ENCODE measurements at regions not wholly inside any gene's neighbourhood (a gene's known extent, or its start where the extent isn't known, plus 50 kb on each side); places are given as distances from the start of the nearest gene placed in this dataset.

DNA sequence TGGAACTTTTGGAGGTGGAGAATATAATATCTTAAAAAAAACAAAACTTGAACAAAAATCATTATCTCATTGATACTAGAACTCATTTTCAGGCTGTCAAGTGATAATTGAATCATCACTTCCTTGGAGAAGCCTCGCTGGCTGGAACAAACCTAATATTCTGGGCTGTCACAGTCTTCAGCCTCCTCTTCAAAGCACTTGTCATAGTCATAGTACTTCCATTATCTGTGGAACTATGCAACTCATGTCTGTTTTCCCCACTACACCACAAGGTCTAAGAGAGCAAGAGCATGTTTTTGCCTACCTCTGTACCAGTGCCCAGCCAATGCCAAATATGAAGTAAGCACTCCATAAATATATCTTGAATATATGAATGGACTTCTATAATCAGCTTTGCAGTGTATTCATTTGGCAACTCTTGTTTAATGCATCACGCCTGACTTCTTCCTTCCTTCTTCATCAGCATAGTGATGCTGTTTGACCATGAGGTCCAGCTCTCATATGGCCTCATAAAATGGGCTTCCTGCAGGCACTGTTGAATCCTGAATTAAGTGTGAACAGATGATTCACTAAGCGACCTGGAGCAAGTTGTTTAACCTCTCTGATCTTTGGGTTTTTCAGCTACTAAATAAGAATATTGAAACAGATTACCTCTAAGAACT is 86.6 kb upstream of the SNRK start:
- TF ChIP-seq, protein P1, sequence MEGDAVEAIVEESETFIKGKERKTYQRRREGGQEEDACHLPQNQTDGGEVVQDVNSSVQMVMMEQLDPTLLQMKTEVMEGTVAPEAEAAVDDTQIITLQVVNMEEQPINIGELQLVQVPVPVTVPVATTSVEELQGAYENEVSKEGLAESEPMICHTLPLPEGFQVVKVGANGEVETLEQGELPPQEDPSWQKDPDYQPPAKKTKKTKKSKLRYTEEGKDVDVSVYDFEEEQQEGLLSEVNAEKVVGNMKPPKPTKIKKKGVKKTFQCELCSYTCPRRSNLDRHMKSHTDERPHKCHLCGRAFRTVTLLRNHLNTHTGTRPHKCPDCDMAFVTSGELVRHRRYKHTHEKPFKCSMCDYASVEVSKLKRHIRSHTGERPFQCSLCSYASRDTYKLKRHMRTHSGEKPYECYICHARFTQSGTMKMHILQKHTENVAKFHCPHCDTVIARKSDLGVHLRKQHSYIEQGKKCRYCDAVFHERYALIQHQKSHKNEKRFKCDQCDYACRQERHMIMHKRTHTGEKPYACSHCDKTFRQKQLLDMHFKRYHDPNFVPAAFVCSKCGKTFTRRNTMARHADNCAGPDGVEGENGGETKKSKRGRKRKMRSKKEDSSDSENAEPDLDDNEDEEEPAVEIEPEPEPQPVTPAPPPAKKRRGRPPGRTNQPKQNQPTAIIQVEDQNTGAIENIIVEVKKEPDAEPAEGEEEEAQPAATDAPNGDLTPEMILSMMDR (IDR thresholded peaks at IDR 0.05; ENCODE audit: low read depth, low read length, missing control alignments), result no peak
- in situ Hi-C loops (cut with HindIII; ENCODE audit: low sequenced_read_pairs), result no loop called here
- no peak for DNase-seq (ENCODE audit: low read depth)

DNA sequence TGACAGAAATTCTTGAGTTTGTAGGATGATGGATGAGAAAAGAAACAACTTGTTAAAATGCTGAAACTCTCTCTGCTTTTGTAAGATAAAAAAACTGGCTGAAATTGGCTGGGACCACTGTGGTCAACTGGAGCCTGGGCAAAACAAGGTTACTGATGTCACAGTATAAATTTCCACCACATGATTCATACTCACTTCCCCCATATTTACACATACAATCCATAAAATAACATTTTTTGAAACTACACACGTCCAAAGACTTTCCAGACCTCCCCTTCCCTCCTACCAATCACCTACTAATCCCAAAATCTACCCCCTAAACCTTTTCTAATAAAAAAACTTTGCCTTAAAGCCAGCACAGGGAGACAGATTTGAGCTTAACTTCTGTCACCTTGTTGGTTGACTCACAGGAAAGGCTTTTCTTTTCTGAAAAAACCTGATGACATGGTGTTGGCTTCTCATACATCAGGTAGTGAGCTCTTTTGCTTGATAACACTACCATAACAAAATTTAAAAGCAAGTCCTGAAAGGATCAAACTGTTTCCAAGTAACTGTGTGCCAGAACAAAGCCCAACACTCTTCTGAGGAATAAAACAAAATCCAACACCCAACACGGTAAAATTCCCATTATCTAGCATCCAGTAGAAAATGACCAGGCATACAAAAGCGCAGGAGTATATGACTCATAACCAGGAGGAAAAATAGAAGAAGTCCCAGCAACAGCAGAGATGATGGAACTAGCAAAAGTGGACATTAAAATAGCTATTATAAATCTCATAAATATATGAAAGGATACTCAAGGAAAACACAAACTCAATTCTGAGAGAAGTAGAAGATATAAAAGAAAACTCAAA is 87.3 kb upstream of the SNRK start:
- no peak for DNase-seq (ENCODE audit: low read depth)
- in situ Hi-C loops (cut with HindIII; ENCODE audit: low sequenced_read_pairs), result no loop called here

More for the DNA sequence above, 86.6 kb upstream of the SNRK start:
- no peak overlapping the region for H3K4me3 ChIP-seq (ENCODE audit: low read depth, low read length)

DNA sequence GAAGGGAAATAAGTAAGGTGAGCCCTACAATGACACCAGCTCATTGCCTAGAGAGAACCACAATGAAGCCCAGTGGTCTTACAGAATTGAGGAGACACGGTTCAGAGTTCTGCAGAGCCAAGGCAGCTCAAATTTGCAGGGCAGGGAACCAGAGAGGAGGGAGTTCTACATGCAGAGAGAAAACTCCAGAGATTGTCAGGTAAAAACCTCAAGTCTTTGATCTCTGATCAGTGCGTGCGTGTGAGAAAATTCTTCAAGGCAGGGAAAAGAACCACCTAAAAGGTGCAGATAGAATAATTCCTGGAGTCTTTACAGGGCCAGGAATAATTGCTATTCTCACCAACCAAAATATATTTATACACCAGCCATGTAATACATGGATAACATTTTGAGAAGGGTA is 88.0 kb upstream of the SNRK start:
- H3K4me3 ChIP-seq (ENCODE audit: low read depth, low read length), result no peak overlapping the region
- TF ChIP-seq, protein P1 (IDR thresholded peaks at IDR 0.05; ENCODE audit: low read depth, low read length, missing control alignments), result no peak
- DNase-seq (ENCODE audit: low read depth), result no peak
- in situ Hi-C loops (cut with HindIII; ENCODE audit: low sequenced_read_pairs), result no loop called here

More for the DNA sequence above, 87.3 kb upstream of the SNRK start:
- TF ChIP-seq, protein P1 (IDR thresholded peaks at IDR 0.05; ENCODE audit: low read depth, low read length, missing control alignments), result no peak
- no peak overlapping the region for H3K4me3 ChIP-seq (ENCODE audit: low read depth, low read length)

DNA sequence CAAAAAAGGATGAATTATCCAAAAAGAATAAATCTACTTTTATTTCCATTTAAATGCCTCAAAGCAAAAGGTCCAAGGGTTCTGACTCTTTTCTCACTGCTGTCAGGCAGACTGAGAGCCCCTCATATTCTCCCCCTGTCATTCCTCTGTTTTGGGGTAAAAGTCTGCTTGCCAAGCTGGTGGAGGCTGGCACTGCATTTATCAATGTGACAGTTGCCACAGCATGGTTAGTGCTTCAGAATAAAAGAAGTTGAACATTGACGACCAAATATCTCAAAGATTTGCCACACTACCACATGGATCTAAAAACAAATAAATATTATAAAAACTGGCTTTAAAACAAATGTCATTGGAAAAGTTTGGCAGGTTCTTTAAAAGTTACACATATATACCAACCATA is 89.2 kb upstream of the SNRK start:
- no peak overlapping the region for H3K4me3 ChIP-seq (ENCODE audit: low read depth, low read length)
- no peak for DNase-seq (ENCODE audit: low read depth)
- in situ Hi-C loops (cut with HindIII; ENCODE audit: low sequenced_read_pairs), result no loop called here
- TF ChIP-seq, protein P1 (IDR thresholded peaks at IDR 0.05; ENCODE audit: low read depth, low read length, missing control alignments), result no peak

DNA sequence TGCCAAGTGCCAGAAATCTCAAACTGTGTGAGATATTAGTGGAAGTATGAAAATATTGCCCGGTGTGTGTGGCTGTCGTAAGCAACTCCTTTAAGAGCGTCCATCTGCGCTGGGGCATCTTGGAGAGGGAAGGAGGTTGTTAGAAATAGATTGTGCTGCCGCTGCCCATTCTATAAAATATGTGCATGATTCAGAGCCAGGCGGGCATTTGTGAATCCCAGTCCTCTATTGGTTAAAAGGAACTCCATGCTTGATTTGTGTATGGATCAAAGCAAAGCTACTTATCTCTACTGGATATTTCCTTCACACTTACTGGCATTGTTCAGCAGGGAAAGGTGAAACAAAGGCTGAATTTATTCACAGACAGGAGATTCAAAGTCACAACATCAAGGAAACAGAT is 89.6 kb upstream of the SNRK start:
- TF ChIP-seq, protein P1 (IDR thresholded peaks at IDR 0.05; ENCODE audit: low read depth, low read length, missing control alignments), result no peak
- no peak overlapping the region for H3K4me3 ChIP-seq (ENCODE audit: low read depth, low read length)
- in situ Hi-C loops (cut with HindIII; ENCODE audit: low sequenced_read_pairs), result no loop called here
- DNase-seq (ENCODE audit: low read depth), result no peak

DNA sequence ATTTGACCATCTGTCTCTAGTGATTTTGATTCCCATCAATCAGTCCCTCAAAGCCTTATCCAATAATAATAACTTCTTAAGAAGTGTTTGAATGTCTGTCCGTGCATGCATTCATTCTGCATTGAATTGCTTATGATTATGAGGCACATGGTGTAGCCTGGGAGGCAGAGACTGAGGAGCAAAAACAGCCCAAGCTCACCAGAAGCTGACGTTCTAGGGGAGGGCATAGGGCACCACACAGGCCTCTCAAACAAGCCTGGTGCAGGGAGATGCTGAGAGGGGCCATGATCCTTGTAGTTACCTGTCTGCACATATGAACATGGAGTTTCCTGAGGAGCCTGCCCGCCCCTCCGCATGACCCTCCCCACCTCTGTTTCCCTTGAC is 89.2 kb upstream of the POMGNT2 start:
- in situ Hi-C loops (cut with HindIII; ENCODE audit: low sequenced_read_pairs), result no loop called here
- TF ChIP-seq, protein P1 (IDR thresholded peaks at IDR 0.05; ENCODE audit: low read depth, low read length, missing control alignments), result no peak
- DNase-seq (ENCODE audit: low read depth), result no peak
- H3K4me3 ChIP-seq (ENCODE audit: low read depth, low read length), result no peak overlapping the region

Measured in astrocyte of the cerebellum (primary cell).